IMR-90 (cell line): ENCODE measurements at regions not wholly inside any gene's neighbourhood (a gene's known extent, or its start where the extent isn't known, plus 50 kb on each side); places are given as distances from the start of the nearest gene placed in this dataset.

Experiments
- ATAC-seq: fragments of 200-7000 bp; cut with Tn5 transposase; 2 replicates; pipeline ENCODE4 v1.9.1; 2020; ENCODE audit warnings: low read depth, mild to moderate bottlenecking, moderate library complexity
- BruUV-seq: library from RNA; stranded (reverse); fragments of 400-500 nt; replicated peaks from 2 replicates; lab custom pipeline; 2021; lab: Mats Ljungman, UMichigan
- CTCF ChIA-PET: fragments of 300-600 bp; formaldehyde crosslinking; extraction: SDS; loops from one replicate; lab custom pipeline; 2021; ENCODE audit warnings: antibody characterized with exemption; lab: Yijun Ruan, JAX
- POLR2A ChIA-PET: fragments of 300-600 bp; sonication (Branson Sonifier 250); formaldehyde crosslinking; loops from one replicate; lab custom pipeline; 2022; ENCODE audit warnings: antibody characterized with exemption; ENCODE audit not compliant: unreplicated experiment; lab: Charles Lee
- DNase-seq: peaks from one replicate; pipeline ENCODE4 v3.0.0; 2013
- H2AFZ ChIP-seq: replicated peaks from 2 replicates; pipeline ENCODE3; 2013; ENCODE audit warnings: low read length, mild to moderate bottlenecking; ENCODE audit not compliant: poor library complexity
- H2AK5ac ChIP-seq: 2 replicates; pipeline ENCODE4 v1.6.1; 2013; ENCODE audit warnings: low read depth, low read length, inconsistent platforms
- H2AK9ac ChIP-seq: replicated peaks from 2 replicates; pipeline ENCODE3; 2013; ENCODE audit warnings: mild to moderate bottlenecking, low read depth, low read length, moderate library complexity; ENCODE audit not compliant: poor library complexity
- H2BK120ac ChIP-seq: 2 replicates; pipeline ENCODE4 v1.6.1; 2013; ENCODE audit warnings: low read depth, low read length, inconsistent platforms
- H2BK15ac ChIP-seq: 3 replicates; pipeline ENCODE4 v1.6.1; 2013; ENCODE audit warnings: low read depth, low read length, inconsistent platforms
- H2BK20ac ChIP-seq: 2 replicates; pipeline ENCODE4 v1.6.1; 2013; ENCODE audit warnings: low read depth, mild to moderate bottlenecking, inconsistent platforms, low read length, moderate library complexity
- H2BK5ac ChIP-seq: 2 replicates; pipeline ENCODE4 v1.6.1; 2013; ENCODE audit warnings: mild to moderate bottlenecking, low read depth, low read length, inconsistent platforms; ENCODE audit not compliant: poor library complexity, severe bottlenecking
- H3K14ac ChIP-seq: replicated peaks from 2 replicates; pipeline ENCODE4 v1.6.1; 2013; ENCODE audit warnings: low read depth, low read length, inconsistent platforms
- H3K18ac ChIP-seq: 2 replicates; pipeline ENCODE4 v1.6.1; 2013; ENCODE audit warnings: low read depth, low read length, control low read depth
- H3K23ac ChIP-seq: 2 replicates; pipeline ENCODE4 v1.6.1; 2013; ENCODE audit warnings: low read depth, low read length, inconsistent platforms
- H3K27ac ChIP-seq: 2 replicates; pipeline ENCODE4 v1.5.1; 2013; ENCODE audit warnings: mild to moderate bottlenecking, control low read depth, low read length; ENCODE audit not compliant: insufficient read depth
- H3K27me3 ChIP-seq: 2 replicates; pipeline ENCODE4 v1.6.1; 2013; ENCODE audit warnings: low read length; ENCODE audit not compliant: control insufficient read depth, insufficient read depth
- H3K36me3 ChIP-seq: 2 replicates; pipeline ENCODE4 v1.6.1; 2013; ENCODE audit warnings: low read length, mixed read lengths; ENCODE audit not compliant: control insufficient read depth, insufficient read depth
- H3K4ac ChIP-seq: 2 replicates; pipeline ENCODE4 v1.6.1; 2013; ENCODE audit warnings: low read depth, low read length, inconsistent platforms
- H3K4me1 ChIP-seq: 2 replicates; pipeline ENCODE4 v1.6.1; 2013; ENCODE audit warnings: low read length, mixed read lengths; ENCODE audit not compliant: control insufficient read depth, insufficient read depth
- H3K4me2 ChIP-seq: 2 replicates; pipeline ENCODE4 v1.6.1; 2013; ENCODE audit warnings: low read depth, mild to moderate bottlenecking, control low read depth, low read length, moderate library complexity
- H3K4me3 ChIP-seq: 2 replicates; pipeline ENCODE4 v1.5.1; 2013; ENCODE audit warnings: low read depth, mild to moderate bottlenecking, control low read depth, low read length, moderate library complexity; ENCODE audit not compliant: insufficient read depth
- H3K56ac ChIP-seq: 2 replicates; pipeline ENCODE4 v1.6.1; 2013; ENCODE audit warnings: low read length, inconsistent platforms; ENCODE audit not compliant: insufficient read depth; ENCODE audit errors: extremely low read depth
- H3K79me1 ChIP-seq, 2 experiments: 2 replicates each; pipeline ENCODE4 v1.6.1; 2013; ENCODE audit warnings: low read length in 2 of 2, inconsistent platforms in 1 of 2, low read depth in 1 of 2
- H3K9ac ChIP-seq: 2 replicates; pipeline ENCODE4 v1.6.1; 2013; ENCODE audit warnings: low read depth, low read length, control low read depth
- H3K9me1 ChIP-seq: 2 replicates; pipeline ENCODE4 v1.6.1; 2013; ENCODE audit warnings: low read length, inconsistent platforms; ENCODE audit not compliant: insufficient read depth
- H3K9me3 ChIP-seq: 2 replicates; pipeline ENCODE4 v1.6.1; 2013; ENCODE audit warnings: low read length; ENCODE audit not compliant: control insufficient read depth, insufficient read depth
- H4K20me1 ChIP-seq: 2 replicates; pipeline ENCODE4 v1.6.1; 2013; ENCODE audit warnings: low read length, inconsistent platforms; ENCODE audit not compliant: insufficient read depth
- H4K5ac ChIP-seq: 2 replicates; pipeline ENCODE4 v1.6.1; 2013; ENCODE audit warnings: mild to moderate bottlenecking, low read depth, low read length, control low read depth
- H4K8ac ChIP-seq, 2 experiments: 2 replicates each; pipeline ENCODE4 v1.6.1; 2013; ENCODE audit warnings: low read depth in 2 of 2, low read length in 2 of 2, control low read depth in 1 of 2, inconsistent platforms in 1 of 2
- H4K91ac ChIP-seq: 2 replicates; pipeline ENCODE4 v1.6.1; 2013; ENCODE audit warnings: low read depth, low read length, inconsistent platforms; ENCODE audit not compliant: insufficient read depth
- CEBPB ChIP-seq: IDR thresholded peaks from 2 replicates; pipeline ENCODE4 v1.6.1; 2012; ENCODE audit warnings: low read depth, low read length, improper control_type of control experiment
- CHD1 ChIP-seq: IDR thresholded peaks from 2 replicates; pipeline ENCODE4 v1.6.1; 2012; ENCODE audit warnings: low read depth, low read length, improper control_type of control experiment
- CTCF ChIP-seq: conservative IDR thresholded peaks from 2 replicates; pipeline ENCODE4 v1.5.1; 2012; ENCODE audit warnings: mild to moderate bottlenecking, low read depth, low read length, improper control_type of control experiment
- MAFK ChIP-seq: IDR thresholded peaks from 2 replicates; pipeline ENCODE4 v1.6.1; 2012; ENCODE audit warnings: low read depth, low read length, improper control_type of control experiment
- MXI1 ChIP-seq: IDR thresholded peaks from 2 replicates; pipeline ENCODE4 v1.6.1; 2012; ENCODE audit warnings: low read depth, mild to moderate bottlenecking, low read length, moderate library complexity, borderline replicate concordance
- NFE2L2 ChIP-seq: fragments of 150-350 bp; IDR thresholded peaks from 2 replicates; pipeline ENCODE4 v1.6.1; 2016; ENCODE audit warnings: low read depth, mild to moderate bottlenecking, low read length
- RCOR1 ChIP-seq: IDR thresholded peaks from 2 replicates; pipeline ENCODE4 v1.6.1; 2012; ENCODE audit warnings: mild to moderate bottlenecking, low read length, improper control_type of control experiment; ENCODE audit not compliant: insufficient replicate concordance
- RFX5 ChIP-seq: IDR thresholded peaks from 2 replicates; pipeline ENCODE4 v1.8.0; 2012; ENCODE audit warnings: low read depth, mild to moderate bottlenecking, low read length, moderate library complexity
- WGBS, 2 experiments: methylation state at CpG; one replicate each; pipeline versions ENCODE4 v1.1.5 to v1.1.7; 2013; ENCODE audit warnings: missing lambda C conversion rate in 2 of 2; ENCODE audit not compliant: insufficient read length in 1 of 2; ENCODE audit errors: extremely low coverage in 2 of 2; 5-methylcytosine and 5-hydroxymethylcytosine counted together
- dilution Hi-C: fragments of 300-500 bp; cut with HindIII; formaldehyde crosslinking; loops from one replicate; pipeline ENCODE4 v1.14.3; 2018; ENCODE audit warnings: low sequenced_read_pairs; ENCODE audit not compliant: unreplicated experiment
- in situ Hi-C: fragments of 300-500 bp; cut with MboI; formaldehyde crosslinking; loops from 3 replicates; pipeline ENCODE4 v1.14.3; 2019; ENCODE audit warnings: low sequenced_read_pairs, inconsistent platforms, mixed read lengths
- intact Hi-C: fragments of 100-400 bp; cut with micrococcal nuclease; formaldehyde crosslinking; loops from 2 replicates; pipeline ENCODE4 v1.10.0; 2022
- TF ChIP-seq, protein P1 (sequence below): fragments of 150-350 bp; IDR thresholded peaks from 2 replicates; pipeline ENCODE4 v1.6.1; 2017; ENCODE audit warnings: mild to moderate bottlenecking, antibody characterized with exemption, low read length, low read depth

DNA sequence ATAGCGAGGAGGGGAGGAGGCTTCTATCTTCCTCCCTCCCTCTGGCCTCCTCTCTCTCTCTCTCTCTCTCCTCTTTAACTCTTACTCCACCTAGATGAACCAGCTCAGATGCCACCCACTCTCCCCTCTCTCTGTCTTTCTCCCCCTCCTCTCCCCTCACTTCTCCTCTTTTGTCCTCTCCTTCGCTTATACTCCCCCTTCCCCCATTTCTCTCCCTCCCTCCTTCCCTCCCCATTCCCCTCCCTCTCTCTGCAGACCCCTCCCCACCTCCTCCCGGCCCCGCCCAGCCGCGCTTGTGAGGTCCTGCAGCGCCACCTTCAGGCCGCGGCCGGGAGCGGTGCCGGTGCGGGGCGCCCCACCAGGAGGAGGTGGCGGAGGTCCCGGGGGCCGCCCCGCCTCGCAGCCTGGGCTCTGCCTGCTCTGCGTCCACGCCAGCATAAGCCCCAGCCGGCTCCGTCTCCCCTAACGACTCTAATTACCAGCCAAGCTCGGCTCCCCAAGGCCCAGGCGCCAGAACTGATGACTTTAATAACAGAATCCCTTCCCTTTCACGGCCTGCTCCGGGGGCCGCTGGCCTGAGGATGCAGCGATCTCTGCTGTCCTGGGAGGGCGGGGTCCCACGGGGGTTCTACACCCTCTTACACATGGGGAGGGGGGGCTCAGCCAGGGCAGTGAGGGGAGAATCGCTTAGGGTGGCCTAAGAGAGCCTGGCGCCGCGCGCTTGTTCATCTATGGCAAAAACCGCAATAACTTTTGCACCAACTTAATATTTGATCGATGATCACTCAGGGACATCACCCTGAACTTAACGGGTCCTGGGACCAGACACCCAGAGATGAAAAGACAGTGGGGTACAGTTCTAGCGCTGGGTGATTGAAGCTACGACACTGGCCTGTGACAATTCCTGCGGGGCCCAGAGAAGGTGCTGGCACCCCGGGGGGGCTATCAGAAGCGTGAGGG is 637.3 kb downstream of the MATN1 start (continued):
- TF ChIP-seq CEBPB, result no peak

DNA sequence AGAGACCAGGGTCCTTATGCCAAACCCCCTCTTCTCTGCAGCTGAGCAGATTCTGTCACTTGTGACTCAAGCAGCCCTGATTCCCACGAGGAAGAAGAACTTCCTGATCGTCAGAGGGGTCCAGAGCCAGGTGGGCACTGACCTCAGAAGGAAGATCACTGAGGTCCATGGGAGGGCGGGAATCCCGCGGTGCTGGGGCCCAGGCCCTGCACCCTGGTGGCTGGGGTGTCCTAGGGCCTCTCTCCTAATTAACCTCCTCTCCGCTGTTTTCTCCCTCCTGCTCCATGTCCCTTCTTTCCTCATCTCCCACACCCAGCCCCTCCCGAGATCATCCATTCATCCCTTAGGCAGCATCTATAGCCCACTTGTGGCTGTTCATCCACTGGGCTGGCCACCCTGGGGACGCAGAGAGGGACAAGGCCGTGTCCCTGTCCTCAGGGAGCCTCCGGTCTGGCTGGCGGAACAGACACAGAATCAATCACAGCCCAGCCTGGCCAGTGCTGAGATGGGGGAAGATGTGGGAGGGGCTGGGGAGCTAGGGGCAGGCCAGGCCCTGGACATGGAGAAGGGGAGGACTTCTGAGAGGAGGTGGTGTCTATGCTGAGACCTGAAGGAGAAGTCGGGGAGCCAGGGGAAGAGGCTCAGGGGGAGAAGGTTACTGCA is 638.3 kb downstream of the MATN1 start:
- Histone ChIP-seq H3K4me1 (peaks cover 23% of the 10 kb centered on the region), H3K27ac (peak overlapping the region; percentile 92), H3K9me3 (no peaks in the 10 kb centered on the region), H4K5ac (no peak overlapping the region; the same call in 1 of the 2 replicates), H3K9ac (no peak overlapping the region), H3K18ac (peak overlapping the region; percentile 43; the same call in 1 of the 2 replicates), H4K20me1 (no peaks in the 10 kb centered on the region), H3K23ac (peak overlapping the region; percentile 65; the same call in 1 of the 2 replicates), H3K79me1 (0 out of 4 replicates have a peak, but pooled peaks cover 0 to 11% of the 10 kb centered on the region in 2 experiments), H2AK5ac (peak overlapping the region; percentile 88), H3K14ac (peak overlapping the region; percentile 86), H3K4me2 (no peak overlapping the region), H2AK9ac (peak overlapping the region; percentile 86), H3K4me3 (no peak overlapping the region), H3K27me3 (no peaks in the 10 kb centered on the region; the same call in 1 of the 2 replicates), H2AFZ (peak overlapping the region; percentile 68), H2BK5ac (peak overlapping the region; percentile 56), H3K56ac (peak overlapping the region; percentile 62; the same call in 1 of the 2 replicates), H3K9me1 (peaks cover 24% of the 10 kb centered on the region), H4K8ac (peak overlapping the region; percentile 90 to 92; a peak in 2 of 4 replicates), H4K91ac (peak overlapping the region; percentile 97), H3K4ac (peak overlapping the region; percentile 91), H3K36me3 (no peaks in the 10 kb centered on the region), H2BK20ac (peak overlapping the region; percentile 87), H2BK15ac (peak overlapping the region; percentile 96), H2BK120ac (peak overlapping the region; percentile 98)
- ATAC-seq, result no peak
- in situ Hi-C loops, result loop anchor here (5.0 to 10.0 kb wide), 3 partner anchors 290 to 840 kb away; no protein-coding TSS in a partner anchor
- WGBS, 2 experiments, result 87% methylated on average over 7 of the region's 12 CpGs; no CpG with 5 or more reads in 1 of the 2 experiments
- DNase-seq, result no peak
- BruUV-seq, result no TSS peak
- dilution Hi-C loops, result no loop called here
- CTCF ChIA-PET, result interaction anchor here (0.7 kb wide), 1 partner anchor 228 kb away, joined by 3 read pairs; no protein-coding TSS in a partner anchor
- POLR2A ChIA-PET, result no interaction called here
- intact Hi-C loops, result loop anchor here (1.0 to 10.0 kb wide), 5 partner anchors 292 to 848 kb away; partner anchors contain the start of gene PTPRU
- no peak for TF ChIP-seq CTCF
- TF ChIP-seq RCOR1, result no peak
- no peak for TF ChIP-seq MXI1
- no peak for TF ChIP-seq CHD1
- TF ChIP-seq RFX5, result no peak
- no peak for TF ChIP-seq CEBPB
- TF ChIP-seq, protein P1, sequence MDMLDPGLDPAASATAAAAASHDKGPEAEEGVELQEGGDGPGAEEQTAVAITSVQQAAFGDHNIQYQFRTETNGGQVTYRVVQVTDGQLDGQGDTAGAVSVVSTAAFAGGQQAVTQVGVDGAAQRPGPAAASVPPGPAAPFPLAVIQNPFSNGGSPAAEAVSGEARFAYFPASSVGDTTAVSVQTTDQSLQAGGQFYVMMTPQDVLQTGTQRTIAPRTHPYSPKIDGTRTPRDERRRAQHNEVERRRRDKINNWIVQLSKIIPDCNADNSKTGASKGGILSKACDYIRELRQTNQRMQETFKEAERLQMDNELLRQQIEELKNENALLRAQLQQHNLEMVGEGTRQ, result no peak
- TF ChIP-seq NFE2L2, result no peak
- TF ChIP-seq MAFK, result no peak
